Neural progenitor cell (in vitro differentiated cells): ENCODE measurements at regions not wholly inside any gene's neighbourhood (a gene's known extent, or its start where the extent isn't known, plus 50 kb on each side); places are given as distances from the start of the nearest gene placed in this dataset.

Experiments used
- CTCF ChIP-seq: fragments of 200-600 bp; sonication (generic); IDR thresholded peaks from 2 replicates; pipeline ENCODE4 v1.5.1; 2017; ENCODE audit warnings: antibody characterized with exemption, mild to moderate bottlenecking
- EZH2 ChIP-seq: fragments of 200-600 bp; sonication (generic); IDR thresholded peaks from 2 replicates; pipeline ENCODE4 v1.6.1; 2017; ENCODE audit warnings: antibody characterized with exemption, mild to moderate bottlenecking, moderate library complexity

GRCh38 chr4:157502656-157503055 lies 282.1 kb downstream of the GRIA2 start:
- TF ChIP-seq EZH2: no peak
- TF ChIP-seq CTCF: no peak
